ENCODE measurements at regions not wholly inside any gene's neighbourhood (a gene's known extent, or its start where the extent isn't known, plus 50 kb on each side); places are given as distances from the start of the nearest gene placed in this dataset.

DNA sequence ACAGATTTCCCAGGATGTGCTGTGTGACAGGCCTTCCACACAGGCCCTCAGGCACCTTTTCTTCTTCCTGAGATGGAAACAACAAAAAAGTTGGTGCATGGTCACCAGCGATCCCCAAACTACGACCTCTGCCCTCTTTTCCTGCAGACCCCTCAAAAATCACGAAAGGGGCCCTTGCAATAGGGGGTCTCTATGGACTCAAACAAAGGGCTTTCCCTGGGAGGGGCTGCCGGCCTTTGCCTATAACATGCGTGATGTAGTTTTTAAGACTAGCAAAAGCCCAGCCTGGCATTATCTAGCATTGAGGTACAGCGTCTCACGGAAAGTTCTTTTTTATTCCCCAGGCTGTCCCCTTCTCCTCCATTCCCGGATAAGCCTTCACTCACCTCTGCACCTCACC is 71.2 kb downstream of the DIO3 start:
- TF ChIP-seq EZH2 (optimal IDR thresholded peaks at IDR 0.05; ENCODE audit: low read depth, low read length) (no peak), CTCF (IDR thresholded peaks at IDR 0.05; ENCODE audit: low read length) (no peak), EZH2phosphoT487 (IDR thresholded peaks at IDR 0.05; ENCODE audit: low read length) (no peak)
